H1 (cell line): ENCODE measurements at regions not wholly inside any gene's neighbourhood (a gene's known extent, or its start where the extent isn't known, plus 50 kb on each side); places are given as distances from the start of the nearest gene placed in this dataset.

Experiments
- CTCF ChIA-PET: fragments of 300-600 bp; sonication (Branson Sonifier 250); formaldehyde crosslinking; loops from one replicate; lab custom pipeline; 2021; ENCODE audit not compliant: partially characterized antibody; lab: Charles Lee
- POLR2A ChIA-PET: fragments of 300-600 bp; sonication (Branson Sonifier 250); formaldehyde crosslinking; loops from one replicate; lab custom pipeline; 2021; ENCODE audit warnings: inconsistent platforms; ENCODE audit not compliant: partially characterized antibody; lab: Charles Lee
- DNase-seq, 2 experiments: peaks; one replicate each; pipeline versions ENCODE4 v3.0.0 to v3.0.0-alpha.2; 2010 to 2022; ENCODE audit warnings: low spot score in 2 of 2, low read depth in 1 of 2, mixed read lengths in 1 of 2
- FAIRE-seq: peaks from 2 replicates; lab custom pipeline; 2011; peaks lifted over from hg19 to GRCh38; lab: Jason Lieb, UNC
- H2AFZ ChIP-seq: 2 replicates; pipeline ENCODE4 v1.8.1; 2012; ENCODE audit warnings: low read length, inconsistent platforms
- H2AK5ac ChIP-seq: 2 replicates; pipeline ENCODE4 v1.6.1; 2013; ENCODE audit warnings: low read depth, low read length
- H2BK120ac ChIP-seq: replicated peaks from 2 replicates; pipeline ENCODE3; 2013; ENCODE audit warnings: low read depth, low read length, inconsistent platforms
- H2BK12ac ChIP-seq: 2 replicates; pipeline ENCODE4 v1.6.1; 2013; ENCODE audit warnings: low read depth, low read length
- H2BK15ac ChIP-seq: 2 replicates; pipeline ENCODE4 v1.6.1; 2013; ENCODE audit warnings: low read length
- H2BK20ac ChIP-seq: 2 replicates; pipeline ENCODE4 v1.6.1; 2013; ENCODE audit warnings: low read length
- H2BK5ac ChIP-seq: 2 replicates; pipeline ENCODE4 v1.6.1; 2013; ENCODE audit warnings: low read depth, low read length
- H3K14ac ChIP-seq: 2 replicates; pipeline ENCODE4 v1.6.1; 2013; ENCODE audit warnings: inconsistent platforms; ENCODE audit not compliant: insufficient read length
- H3K18ac ChIP-seq: 2 replicates; pipeline ENCODE4 v1.6.1; 2013; ENCODE audit warnings: low read length; ENCODE audit errors: extremely low read depth
- H3K23ac ChIP-seq: 2 replicates; pipeline ENCODE4 v1.6.1; 2013; ENCODE audit warnings: inconsistent platforms; ENCODE audit not compliant: insufficient read length
- H3K23me2 ChIP-seq: 2 replicates; pipeline ENCODE4 v1.6.1; 2013; ENCODE audit warnings: low read depth, low read length
- H3K27ac ChIP-seq: 2 replicates; pipeline ENCODE4 v1.6.1; 2011; ENCODE audit warnings: low read depth, low read length, inconsistent platforms
- H3K27me3 ChIP-seq, 4 experiments: replicated peaks in 1 of 4; 1 replicate in 1 of 4; 2 replicates in 3 of 4; pipeline versions ENCODE4 v1.6.1 to v1.8.1; 2011 to 2013; ENCODE audit warnings: low read length in 3 of 4, mild to moderate bottlenecking in 3 of 4, inconsistent platforms in 2 of 4, mixed read lengths in 2 of 4, moderate library complexity in 1 of 4; ENCODE audit not compliant: control insufficient read depth in 3 of 4, insufficient read depth in 3 of 4; ENCODE audit errors: extremely low read depth in 1 of 4
- H3K36me3 ChIP-seq, 4 experiments: 2 replicates each; pipeline versions ENCODE4 v1.6.1 to v1.8.1; 2011 to 2013; ENCODE audit warnings: mild to moderate bottlenecking in 4 of 4, low read length in 3 of 4, moderate library complexity in 2 of 4, control low read depth in 1 of 4, inconsistent platforms in 1 of 4; ENCODE audit not compliant: insufficient read depth in 4 of 4, control insufficient read depth in 2 of 4
- H3K4ac ChIP-seq: replicated peaks from 2 replicates; pipeline ENCODE3; 2013; ENCODE audit warnings: low read length, low read depth, mixed read lengths, inconsistent platforms; ENCODE audit not compliant: insufficient read length
- H3K4me1 ChIP-seq, 4 experiments: replicated peaks in 1 of 4; 1 replicate in 1 of 4; 2 replicates in 3 of 4; pipeline versions ENCODE4 v1.6.1 to v1.8.1; 2011 to 2013; ENCODE audit warnings: low read length in 3 of 4, inconsistent platforms in 2 of 4, mixed read lengths in 1 of 4; ENCODE audit not compliant: insufficient read depth in 4 of 4, control insufficient read depth in 3 of 4
- H3K4me2 ChIP-seq, 2 experiments: 2 replicates each; pipeline versions ENCODE4 v1.6.1 to v1.8.1; 2011 to 2013; ENCODE audit warnings: low read depth in 2 of 2, low read length in 2 of 2, control low read depth in 1 of 2, inconsistent platforms in 1 of 2, mild to moderate bottlenecking in 1 of 2; ENCODE audit not compliant: insufficient read depth in 1 of 2
- H3K4me3 ChIP-seq, 4 experiments: fragments of 200-600, 300-600 bp in 1 of 4; sonication (generic), shearing (Covaris generic), sonication (Bioruptor Twin) in 1 of 4; 2 replicates each; pipeline versions ENCODE4 v1.5.1 to v1.8.1; 2011 to 2016; ENCODE audit warnings: low read length in 4 of 4, low read depth in 3 of 4, control low read depth in 2 of 4, inconsistent platforms in 2 of 4, mild to moderate bottlenecking in 2 of 4, mixed read lengths in 1 of 4, moderate library complexity in 1 of 4; ENCODE audit not compliant: insufficient read depth in 2 of 4; ENCODE audit errors: extremely low read depth in 1 of 4
- H3K56ac ChIP-seq: replicated peaks from 2 replicates; pipeline ENCODE3; 2013; ENCODE audit warnings: low read depth, mild to moderate bottlenecking, mixed read lengths, low read length, inconsistent platforms; ENCODE audit not compliant: insufficient read length
- H3K79me1 ChIP-seq: 2 replicates; pipeline ENCODE4 v1.6.1; 2013; ENCODE audit warnings: low read depth, low read length, control low read depth
- H3K79me2 ChIP-seq, 2 experiments: 2 replicates each; pipeline versions ENCODE4 v1.6.1 to v1.8.1; 2012 to 2013; ENCODE audit warnings: low read length in 2 of 2, mild to moderate bottlenecking in 2 of 2, inconsistent platforms in 1 of 2; ENCODE audit not compliant: insufficient read depth in 2 of 2, control insufficient read depth in 1 of 2
- H3K9ac ChIP-seq, 4 experiments: replicated peaks in 1 of 4; 1 replicate in 1 of 4; 2 replicates in 3 of 4; pipeline versions ENCODE4 v1.6.1 to v1.8.1; 2011 to 2013; ENCODE audit warnings: low read depth in 3 of 4, low read length in 3 of 4, control low read depth in 2 of 4, mild to moderate bottlenecking in 2 of 4, moderate library complexity in 2 of 4, inconsistent platforms in 1 of 4; ENCODE audit errors: extremely low read depth in 1 of 4
- H3K9me3 ChIP-seq, 2 experiments: 2 replicates each; pipeline versions ENCODE4 v1.6.1 to v1.8.1; 2012 to 2013; ENCODE audit warnings: mild to moderate bottlenecking in 2 of 2, moderate library complexity in 2 of 2, control low read depth in 1 of 2, inconsistent platforms in 1 of 2, low read depth in 1 of 2, low read length in 1 of 2, mixed read lengths in 1 of 2; ENCODE audit not compliant: insufficient read depth in 2 of 2
- H4K20me1 ChIP-seq, 2 experiments: replicated peaks in 1 of 2; 2 replicates each; pipeline versions ENCODE3 to v1.8.1; 2011 to 2013; ENCODE audit warnings: inconsistent platforms in 2 of 2, low read length in 2 of 2, mild to moderate bottlenecking in 1 of 2; ENCODE audit not compliant: insufficient read depth in 2 of 2, control insufficient read depth in 1 of 2
- H4K5ac ChIP-seq: 2 replicates; pipeline ENCODE4 v1.6.1; 2013; ENCODE audit warnings: low read length, low read depth, mixed read lengths, inconsistent platforms; ENCODE audit not compliant: insufficient read length
- H4K8ac ChIP-seq: 2 replicates; pipeline ENCODE4 v1.8.0; 2013; ENCODE audit warnings: mild to moderate bottlenecking, moderate library complexity, low read length, inconsistent platforms; ENCODE audit not compliant: insufficient read depth; ENCODE audit errors: extremely low read depth
- H4K91ac ChIP-seq: replicated peaks from 2 replicates; pipeline ENCODE3; 2013; ENCODE audit warnings: low read length, mixed read lengths, inconsistent platforms; ENCODE audit not compliant: insufficient read length
- ATF3 ChIP-seq: IDR thresholded peaks from 2 replicates; pipeline ENCODE4 v1.6.1; 2011; ENCODE audit warnings: low read depth, mild to moderate bottlenecking, low read length; ENCODE audit not compliant: insufficient read depth
- SIX5 ChIP-seq: IDR thresholded peaks from 2 replicates; pipeline ENCODE4 v1.6.1; 2011; ENCODE audit warnings: mild to moderate bottlenecking, low read depth, low read length
- WGBS, 2 experiments: shearing (Covaris generic) in 1 of 2; methylation state at CpG; one replicate each; pipeline versions ENCODE4 v1.1.6 to v1.1.7; 2013 to 2015; ENCODE audit warnings: low lambda C conversion rate in 2 of 2, mixed read lengths in 2 of 2, inconsistent platforms in 1 of 2, low coverage in 1 of 2, missing lambda C conversion rate in 1 of 2; ENCODE audit not compliant: insufficient replicate concordance in 2 of 2, insufficient coverage in 1 of 2, insufficient read length in 1 of 2; ENCODE audit errors: extremely low coverage in 1 of 2, missing lambda C conversion rate in 1 of 2; 5-methylcytosine and 5-hydroxymethylcytosine counted together

GRCh38 chrX:132539611-132540010 lies 50.8 kb upstream of the MBNL3 start:
- TF ChIP-seq SIX5 = no peak
- TF ChIP-seq ATF3 = no peak
- TF ChIP-seq, all 59 proteins: peak for 0
- Histone ChIP-seq H4K8ac (no peak overlapping the region), H2BK5ac (no peak overlapping the region), H3K4me3 (no peak overlapping the region), H4K91ac (no peak overlapping the region), H3K56ac (no peak overlapping the region), H3K18ac (no peak overlapping the region), H2AK5ac (no peak overlapping the region), H2BK20ac (no peak overlapping the region), H3K14ac (no peak overlapping the region), H3K4me2 (no peak overlapping the region), H3K36me3 (no peaks in the 10 kb centered on the region), H2BK120ac (no peak overlapping the region), H4K5ac (no peak overlapping the region), H2BK12ac (no peak overlapping the region), H4K20me1 (no peaks in the 10 kb centered on the region), H3K79me1 (no peaks in the 10 kb centered on the region), H3K27ac (no peak overlapping the region), H3K9ac (no peak overlapping the region), H2AFZ (no peak overlapping the region), H3K79me2 (no peaks in the 10 kb centered on the region), H3K4me1 (no peaks in the 10 kb centered on the region), H3K27me3 (no peaks in the 10 kb centered on the region), H3K9me3 (no peaks in the 10 kb centered on the region), H3K23me2 (no peaks in the 10 kb centered on the region), H3K4ac (no peak overlapping the region), H3K23ac (no peak overlapping the region), H2BK15ac (no peak overlapping the region)
- no peak for FAIRE-seq
- DNase-seq = no peak
- ChIA-PET POLR2A (no interaction called here), CTCF (interaction anchor here (1.0 to 1.3 kb wide), 2 partner anchors 53 to 73 kb away, joined by 3 to 4 read pairs; no protein-coding TSS in a partner anchor)
- 100% methylated on average over 1 of the region's 1 CpG; no CpG with 5 or more reads in 1 of the 2 experiments for WGBS, 2 experiments
